ENCODE measurements at regions not wholly inside any gene's neighbourhood (a gene's known extent, or its start where the extent isn't known, plus 50 kb on each side); places are given as distances from the start of the nearest gene placed in this dataset.
"Not testable (repeated sequence)": the region's sequence is repeated elsewhere in the genome, so short reads cannot be mapped to it uniquely, and the experiment has no call there.

DNA sequence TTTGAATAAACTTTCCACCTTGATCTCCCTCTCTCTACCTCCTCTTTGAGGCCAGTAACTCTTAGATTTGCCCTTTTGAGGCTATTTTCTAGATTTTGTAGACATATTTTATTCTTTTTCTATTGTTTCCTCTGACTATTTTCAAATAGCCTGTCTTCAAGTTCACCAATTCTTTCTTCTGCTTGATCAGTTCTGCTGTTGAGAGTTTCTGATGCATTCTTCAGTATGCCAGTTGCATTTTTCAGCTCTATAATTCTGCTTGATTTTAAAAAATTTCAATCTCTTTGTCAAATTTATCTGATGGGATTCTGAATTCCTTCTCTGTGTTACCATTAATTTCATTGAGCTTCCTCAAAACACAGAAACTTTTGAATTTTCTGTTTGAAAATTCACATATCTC is 257.5 kb downstream of the HAPSTR1 start:
- no peak for DNase-seq

DNA sequence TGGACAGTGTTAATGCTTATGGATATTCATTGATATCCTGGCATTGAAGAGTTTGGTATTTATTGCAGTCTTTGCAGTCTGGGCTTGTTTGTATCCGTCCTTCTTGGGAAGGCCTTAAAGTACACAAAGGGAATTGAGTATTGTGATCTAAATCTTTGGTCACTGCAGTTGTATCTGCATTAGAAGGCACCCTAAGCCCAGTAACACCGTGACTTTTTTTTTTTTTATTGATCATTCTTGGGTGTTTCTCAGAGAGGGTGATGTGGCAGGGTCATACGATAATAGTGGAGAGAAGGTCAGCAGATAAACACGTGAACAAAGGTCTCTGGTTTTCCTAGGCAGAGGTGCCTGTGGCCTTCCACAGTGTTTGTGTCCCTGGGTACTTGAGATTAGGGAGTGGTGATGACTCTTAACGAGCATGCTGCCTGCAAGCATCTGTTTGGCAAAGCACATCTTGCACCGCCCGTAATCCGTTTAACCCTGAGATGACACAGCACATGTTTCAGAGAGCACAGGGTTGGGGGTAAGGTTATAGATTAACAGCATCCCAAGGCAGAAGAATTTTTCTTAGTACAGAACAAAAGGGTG is 258.0 kb downstream of the HAPSTR1 start:
- not testable (repeated sequence) for DNase-seq

DNA sequence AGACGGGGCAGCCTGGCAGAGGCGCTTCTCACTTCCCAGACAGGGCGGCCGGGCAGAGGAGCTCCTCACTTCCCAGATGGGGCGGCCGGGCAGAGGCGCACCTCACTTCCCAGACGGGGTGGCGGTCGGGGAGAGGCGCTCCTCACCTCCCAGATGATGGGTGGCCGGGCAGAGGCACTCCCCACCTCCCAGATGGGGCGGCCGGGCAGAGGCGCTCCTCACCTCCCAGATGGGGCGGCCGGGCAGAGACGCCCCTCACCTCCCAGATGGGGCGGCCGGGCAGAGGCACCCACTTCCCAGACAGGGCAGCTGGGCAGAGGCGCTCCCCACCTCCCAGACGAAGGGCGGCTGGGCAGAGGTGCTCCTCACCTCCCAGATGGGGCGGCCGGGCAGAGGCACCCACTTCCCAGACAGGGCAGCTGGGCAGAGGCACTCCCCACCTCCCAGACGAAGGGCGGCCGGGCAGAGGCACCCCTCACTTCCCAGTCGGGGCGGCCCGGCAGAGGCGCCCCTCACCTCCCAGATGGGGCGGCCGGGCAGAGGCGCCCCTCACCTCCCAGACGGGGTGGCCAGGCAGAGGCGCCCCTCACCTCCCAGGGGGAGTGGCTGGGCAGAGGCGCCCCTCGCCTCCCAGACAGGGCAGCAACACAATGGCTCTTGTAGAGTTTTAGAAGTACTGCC is 258.8 kb downstream of the HAPSTR1 start:
- not testable (repeated sequence) for DNase-seq

DNA sequence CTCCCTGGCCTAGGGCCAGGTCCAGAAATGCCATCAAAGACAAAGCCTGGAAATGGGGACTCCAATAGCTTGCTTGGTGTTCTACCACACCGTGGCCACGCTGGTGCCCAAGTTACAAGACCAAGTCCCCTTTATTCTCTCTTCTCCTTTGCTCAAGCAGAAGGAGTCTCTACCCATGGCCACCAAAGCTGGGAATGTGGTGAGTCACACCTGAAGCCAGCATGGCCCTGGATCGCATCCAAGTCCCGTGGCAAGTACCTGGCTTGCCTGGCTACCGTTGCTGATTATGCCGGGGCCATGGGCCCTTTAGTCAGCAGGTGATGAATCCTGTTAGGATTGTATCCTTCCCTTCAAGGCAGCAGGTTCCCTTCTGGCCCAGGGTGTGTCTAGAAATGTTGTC is 260.0 kb downstream of the HAPSTR1 start:
- no peak for DNase-seq

DNA sequence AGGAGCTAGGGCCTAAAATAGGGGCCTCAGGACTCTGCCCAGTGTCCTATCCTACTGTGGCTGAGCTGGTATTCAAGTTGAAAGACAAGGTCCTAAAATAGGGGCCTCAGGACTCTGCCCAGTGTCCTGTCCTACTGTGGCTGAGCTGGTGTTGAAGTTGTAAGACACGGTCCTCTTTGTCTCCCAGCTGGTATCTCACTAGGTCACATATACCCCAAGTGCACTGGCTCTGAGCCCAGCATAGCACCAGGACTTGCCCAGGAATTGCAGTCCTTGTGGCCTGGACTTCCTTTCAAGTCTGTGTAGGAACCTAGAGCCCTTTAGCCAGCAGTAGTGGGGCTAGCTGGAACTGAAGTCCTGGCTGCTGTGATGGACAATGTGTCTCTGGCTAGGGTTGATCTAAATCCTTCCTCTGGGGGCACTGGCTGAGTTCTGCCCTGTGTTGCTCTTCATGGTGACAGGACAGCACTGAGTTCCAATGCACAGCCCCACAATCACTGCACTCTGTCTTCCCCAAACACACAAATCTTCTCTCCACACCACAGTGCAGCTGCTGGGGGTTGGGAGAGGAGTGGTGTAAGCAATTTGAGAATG is 260.5 kb downstream of the HAPSTR1 start:
- no peak for DNase-seq

DNA sequence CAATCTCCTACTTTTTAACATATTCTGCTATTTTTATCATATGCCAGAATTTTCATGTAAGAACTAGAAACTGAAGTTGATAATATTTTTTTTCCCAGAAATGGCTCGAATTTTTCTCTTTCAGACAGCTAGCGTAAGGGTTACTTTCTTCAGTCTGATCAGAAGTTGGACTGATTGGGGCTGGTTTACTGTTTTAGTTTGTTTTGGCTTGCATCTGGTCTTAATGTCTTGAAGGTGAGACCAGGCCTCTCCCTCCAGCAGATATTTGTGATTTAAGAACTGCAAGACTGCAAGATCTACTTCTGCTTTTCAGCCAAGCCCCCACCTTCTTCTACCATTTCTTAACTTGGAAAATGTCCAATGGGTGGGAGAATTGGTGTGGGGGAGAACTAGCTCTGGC is 266.4 kb downstream of the HAPSTR1 start:
- DNase-seq = no peak

DNA sequence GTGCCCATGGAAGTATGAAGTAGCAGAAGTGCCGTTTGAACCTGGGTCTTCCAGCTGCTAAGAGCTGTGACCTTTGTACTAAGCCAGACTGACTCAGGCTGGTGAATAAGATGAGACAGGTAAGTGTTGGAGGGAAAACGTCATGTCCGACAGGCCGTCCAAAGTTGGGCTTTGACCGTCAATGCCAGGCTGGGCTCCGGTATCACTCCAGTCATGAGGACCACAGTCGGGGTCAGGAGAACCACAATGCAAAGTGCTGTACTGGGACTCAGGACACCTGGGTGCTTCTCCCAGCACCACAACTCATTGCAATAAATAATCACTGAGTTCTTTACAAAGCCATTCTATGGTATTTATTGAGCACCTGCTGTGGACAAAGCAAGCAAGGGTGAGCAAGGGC is 268.6 kb downstream of the HAPSTR1 start:
- DNase-seq = no peak

DNA sequence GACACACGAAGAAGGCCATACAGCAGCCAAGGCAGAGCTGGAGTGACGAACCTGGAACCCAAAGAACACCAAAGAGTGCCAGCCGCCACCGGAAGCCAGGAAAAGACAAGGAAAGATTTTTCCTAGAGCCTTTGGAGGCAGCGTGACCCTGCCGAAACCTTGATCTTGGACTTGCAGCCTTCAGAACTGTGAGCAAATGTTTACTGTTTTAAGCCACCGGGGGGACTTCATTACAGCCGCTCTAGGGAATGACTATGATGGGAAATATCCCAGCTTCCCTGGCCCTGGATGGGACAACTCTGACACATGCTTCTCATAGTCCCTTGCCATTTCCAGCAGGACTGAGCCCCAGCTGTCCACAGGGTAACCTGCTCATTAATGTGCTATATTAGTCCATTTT is 270.6 kb downstream of the HAPSTR1 start:
- DNase-seq = no peak

DNA sequence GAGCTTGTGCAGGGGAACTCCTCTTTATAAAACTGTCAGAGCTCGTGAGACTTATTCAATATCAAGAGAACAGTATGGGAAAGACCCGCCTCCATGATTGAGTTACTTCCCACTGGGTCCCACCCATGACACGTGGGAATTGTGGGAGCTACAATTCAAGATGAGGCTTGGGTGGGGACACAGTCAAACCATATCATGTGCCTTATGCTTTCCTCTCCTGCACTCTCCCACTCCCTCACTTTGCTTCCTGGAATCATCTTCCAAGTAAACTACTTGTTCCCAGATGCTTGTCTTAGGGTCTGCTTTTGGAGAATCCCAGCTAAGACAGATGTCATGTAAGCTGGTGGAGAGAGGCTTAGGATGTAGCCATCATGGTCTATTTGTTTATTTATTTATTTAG is 271.2 kb downstream of the HAPSTR1 start:
- DNase-seq = no peak

DNA sequence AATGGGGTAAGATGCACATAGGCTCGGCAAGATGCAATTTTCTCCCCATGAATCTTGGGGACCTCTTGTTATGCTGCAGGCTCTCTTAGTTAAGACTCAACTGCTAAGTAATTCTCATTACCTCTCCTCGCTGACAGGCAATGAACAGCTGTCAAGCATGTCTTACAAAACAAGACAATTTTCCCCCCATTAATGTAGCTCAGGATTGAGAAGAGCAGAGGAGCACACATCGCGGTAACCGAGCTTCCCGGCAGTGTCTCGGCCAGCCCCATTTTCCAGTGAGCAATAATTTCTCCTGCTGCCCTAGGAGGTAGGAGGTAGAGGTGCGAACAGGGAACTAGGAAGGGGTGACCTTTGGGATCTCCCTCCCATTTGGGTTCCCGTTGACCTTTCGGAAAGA is 272.1 kb downstream of the HAPSTR1 start:
- DNase-seq = no peak

DNA sequence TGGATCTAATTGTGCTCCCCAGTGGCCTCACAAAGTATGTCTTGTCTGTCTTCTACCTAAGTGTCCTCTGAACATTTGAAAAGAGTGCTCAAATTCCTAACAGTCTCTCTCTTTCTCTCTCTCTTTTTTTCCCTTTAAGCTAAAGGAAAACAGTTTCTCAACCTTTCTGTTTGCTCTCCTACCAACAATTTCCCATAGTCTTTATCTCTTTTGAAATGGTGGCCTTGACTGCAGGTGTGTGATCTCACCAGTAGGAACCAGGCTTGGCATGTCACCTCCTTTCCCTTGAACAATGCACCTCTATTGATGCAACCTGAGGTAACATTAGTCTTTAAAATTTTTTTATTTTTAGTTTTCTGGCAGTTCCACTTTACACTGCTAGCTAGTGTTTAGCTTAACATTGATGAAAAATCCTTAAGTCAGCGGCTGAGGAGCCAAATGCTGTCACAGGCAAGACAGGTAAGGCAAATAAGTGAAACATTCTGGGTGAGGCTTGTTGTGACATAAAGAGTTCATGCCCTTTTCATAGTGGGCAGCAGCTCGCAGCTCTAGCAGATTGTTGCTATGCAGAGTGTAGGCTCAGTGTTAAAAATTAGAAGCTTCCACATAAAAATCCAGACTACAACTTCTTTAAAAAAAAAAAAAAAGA is 273.4 kb downstream of the HAPSTR1 start:
- no peak for DNase-seq

DNA sequence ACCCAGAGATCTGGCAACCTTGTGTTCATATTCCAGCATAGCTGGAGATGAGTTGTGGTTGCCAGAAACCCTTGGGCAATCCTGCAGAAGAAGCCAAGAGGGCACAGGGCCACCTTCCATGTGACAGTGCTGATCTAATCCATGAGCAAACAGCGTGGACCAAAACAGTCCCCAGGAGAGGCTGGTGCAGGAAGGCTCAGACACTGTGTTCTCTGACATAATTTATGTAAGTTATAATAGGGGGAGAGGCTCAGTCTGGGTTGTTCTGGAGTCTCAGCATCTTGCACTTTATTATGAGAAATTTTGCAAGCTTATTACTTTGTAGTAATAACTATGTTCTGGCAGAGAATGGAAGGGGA is 273.9 kb downstream of the HAPSTR1 start:
- DNase-seq = no peak

DNA sequence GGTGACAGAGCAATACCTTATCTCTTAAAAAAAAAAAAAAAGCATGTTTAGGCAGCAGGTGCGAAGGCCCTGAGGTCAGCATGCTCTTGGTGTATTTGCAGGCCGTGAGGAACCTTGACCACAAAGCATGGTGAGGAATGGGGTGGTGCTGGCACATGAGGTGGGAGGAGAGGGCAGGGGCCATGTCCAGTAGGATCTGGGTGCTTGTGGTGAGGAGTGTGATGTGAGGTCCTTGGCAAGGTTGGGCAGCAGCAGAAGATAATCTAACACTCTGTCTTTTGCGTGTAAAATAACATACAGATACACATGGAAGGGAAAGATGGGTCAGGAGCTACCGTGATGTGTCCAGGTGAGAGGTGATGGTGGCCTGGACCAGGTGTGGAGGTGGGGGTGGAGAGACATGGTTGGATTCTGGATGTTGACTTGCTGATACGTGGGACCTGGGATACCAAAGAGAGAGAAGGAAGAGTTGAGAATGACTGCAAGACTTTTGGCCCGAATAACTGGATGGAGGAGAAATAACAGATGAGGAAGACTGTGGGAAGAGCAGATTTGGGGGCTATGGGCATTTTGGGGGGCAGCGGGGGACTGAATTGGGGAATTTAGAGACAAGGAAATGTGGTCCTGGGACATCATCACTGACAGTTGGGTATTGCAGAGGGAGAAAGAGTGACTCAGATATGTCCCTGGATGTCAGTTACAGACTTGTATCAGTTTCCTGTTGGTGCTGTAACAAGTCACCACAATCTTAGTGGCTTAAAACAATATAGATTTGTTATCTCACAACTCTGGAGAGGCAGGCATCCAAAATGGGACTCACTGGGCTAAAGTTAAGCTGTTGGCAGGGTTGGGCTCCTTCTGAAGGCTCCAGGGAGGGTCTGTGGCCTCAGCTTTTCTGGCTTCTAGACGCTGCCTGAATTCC is 274.9 kb downstream of the HAPSTR1 start:
- DNase-seq = no peak

DNA sequence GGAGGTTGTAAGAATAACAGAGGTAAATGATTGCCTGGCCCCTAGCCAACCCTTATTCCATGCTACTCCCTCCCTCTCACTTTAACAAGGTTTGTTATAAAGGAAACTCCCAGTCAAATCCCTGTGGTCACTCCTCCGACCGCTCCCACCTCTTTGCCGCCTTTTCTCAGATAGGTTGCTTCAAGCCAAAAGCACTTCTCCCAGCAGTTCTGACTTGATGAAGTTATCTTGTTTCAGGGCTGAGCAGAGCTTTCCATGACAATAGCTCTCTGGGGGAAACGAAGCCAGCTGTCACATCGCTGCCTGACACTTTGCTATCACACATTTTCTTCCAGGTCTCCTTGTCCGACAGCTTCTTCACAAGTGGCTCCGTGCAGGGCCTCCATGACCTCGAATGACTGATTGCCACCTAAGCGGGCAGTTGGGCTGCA is 278.6 kb downstream of the HAPSTR1 start:
- DNase-seq = no peak

DNA sequence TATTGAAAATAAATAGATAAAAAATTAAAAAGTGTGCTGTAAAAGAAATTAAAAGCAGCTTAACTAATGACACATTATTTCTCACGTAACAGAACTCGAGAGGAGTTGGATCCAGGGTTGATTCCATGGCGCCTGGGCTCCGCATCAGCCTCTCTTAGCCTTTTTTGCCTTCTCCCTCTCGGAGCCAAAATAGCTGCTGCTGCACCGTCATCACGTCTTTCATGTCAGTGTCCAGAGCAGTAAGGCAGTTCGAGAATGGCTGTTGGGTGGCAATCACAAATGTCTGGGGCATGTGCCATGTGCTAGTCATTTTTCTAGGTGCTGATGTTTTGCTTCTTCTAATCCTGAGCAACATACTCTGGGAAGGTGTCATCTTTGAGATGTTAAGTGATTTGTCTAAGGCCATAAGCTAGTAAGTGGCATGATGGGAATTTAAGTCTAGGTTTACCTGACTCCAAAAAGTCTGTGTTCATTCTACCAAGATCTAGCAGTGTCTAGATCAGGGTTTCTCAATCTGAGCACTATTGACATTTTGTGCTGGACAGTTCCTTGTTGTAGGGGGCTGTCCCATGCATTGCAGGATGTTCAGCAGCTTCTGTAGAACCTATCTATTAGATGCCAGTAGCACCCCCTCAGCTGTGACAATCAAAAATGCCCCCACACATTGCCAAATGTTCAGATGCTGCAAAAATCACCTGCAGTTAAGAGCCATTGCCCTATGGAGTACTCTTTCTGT is 280.4 kb downstream of the HAPSTR1 start:
- no peak for DNase-seq

DNA sequence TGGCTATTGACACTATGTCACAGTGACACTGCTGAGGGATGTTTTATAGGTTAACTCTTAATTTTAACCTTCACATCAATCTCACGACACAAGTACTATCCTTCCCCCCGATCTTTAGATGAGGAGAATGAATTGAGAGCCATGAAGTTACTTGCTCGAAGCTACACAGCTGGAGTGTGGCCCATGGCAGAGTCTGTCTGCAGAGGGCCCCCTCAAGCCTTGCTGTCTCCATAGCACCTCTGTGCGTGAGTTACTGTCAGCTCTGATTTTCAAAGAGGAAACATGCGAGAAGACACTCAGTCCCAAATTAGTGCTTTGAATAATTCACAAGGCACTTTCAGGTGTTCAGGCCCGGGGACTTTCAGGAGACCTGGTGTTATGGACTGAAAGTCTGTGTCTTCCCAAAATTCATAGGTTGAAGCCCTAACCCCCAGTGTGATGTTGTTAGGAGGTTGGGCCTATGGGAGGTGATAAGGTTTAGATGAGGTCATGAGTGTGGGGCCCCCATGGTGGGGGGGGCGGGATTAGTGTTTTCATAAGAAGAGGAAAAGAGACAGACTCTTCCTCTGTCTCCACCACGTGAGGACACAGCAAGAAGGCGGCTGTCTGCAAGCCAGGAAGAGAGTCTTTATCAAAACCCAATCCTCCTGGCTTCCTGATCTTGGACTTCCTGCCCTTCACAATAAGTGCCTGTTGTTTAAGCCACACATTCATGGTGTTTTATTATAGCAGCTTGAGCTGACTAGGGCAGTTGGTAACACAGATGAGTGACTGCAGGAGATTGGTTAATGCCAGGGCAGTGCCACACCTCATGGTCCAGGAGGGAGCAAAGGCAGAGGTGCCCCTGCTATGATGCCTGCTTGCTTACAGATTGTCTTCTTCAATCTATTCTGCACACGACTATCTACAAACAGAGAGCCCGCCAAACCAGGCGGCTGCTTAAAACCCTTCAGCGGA is 281.8 kb downstream of the HAPSTR1 start:
- no peak for DNase-seq

DNA sequence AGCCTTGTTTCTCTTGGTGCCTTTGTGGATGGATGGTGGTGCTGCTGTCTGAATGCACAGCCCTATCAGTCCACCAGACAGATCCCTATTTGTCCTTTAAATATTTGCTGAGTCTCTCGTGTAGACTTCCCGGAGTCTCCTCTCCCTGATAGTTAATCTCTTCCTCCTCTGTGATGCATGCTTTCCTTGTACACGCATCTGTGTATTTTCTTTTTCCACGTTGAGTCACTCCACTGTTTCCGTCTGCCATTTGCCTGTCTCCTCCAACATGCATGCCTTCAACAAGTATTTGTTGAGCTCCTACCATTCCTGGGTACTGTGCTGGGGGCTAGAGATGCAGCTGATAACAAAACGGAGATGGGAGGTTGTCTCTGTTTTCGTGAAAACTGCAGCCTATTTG is 282.6 kb downstream of the HAPSTR1 start:
- DNase-seq = no peak

DNA sequence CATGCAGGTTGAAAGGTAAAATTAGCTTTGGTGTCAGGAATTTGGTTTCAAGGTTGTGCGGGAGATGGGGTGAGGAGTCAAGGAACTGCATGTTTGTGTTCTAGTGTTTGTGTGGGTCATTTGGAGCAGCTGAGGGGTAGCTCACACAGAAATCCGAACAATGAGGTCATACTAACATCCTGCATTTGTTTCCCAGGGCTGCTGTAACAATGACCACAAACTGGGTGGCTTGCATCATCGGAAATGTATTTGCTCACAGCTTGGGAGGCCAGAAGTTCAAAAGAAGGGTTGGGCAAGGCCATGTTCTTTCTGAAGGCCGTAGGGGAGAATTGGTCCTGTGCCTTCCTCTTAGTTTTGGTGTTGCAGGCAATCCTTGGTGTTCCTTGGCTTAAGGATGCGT is 287.4 kb downstream of the HAPSTR1 start:
- no peak for DNase-seq

DNA sequence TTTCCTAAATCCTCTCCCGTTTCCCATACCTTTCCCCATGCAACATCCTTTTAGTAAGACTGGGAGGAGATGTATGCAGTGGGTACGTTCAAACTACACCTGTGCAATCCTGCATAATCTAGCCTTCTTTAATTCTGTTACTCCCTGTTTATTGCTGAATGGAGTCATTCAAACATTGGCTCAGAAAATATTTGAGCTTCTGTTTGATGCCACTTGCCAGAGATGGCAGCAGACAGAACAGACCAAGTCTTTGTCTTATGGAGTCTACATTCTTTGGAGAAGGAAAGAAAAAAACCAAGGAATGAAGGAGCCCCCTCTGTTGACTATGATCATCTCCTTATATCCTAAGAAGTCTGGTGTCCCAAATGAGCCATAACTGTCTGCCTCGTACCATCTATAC is 288.8 kb downstream of the HAPSTR1 start:
- no peak for DNase-seq

DNA sequence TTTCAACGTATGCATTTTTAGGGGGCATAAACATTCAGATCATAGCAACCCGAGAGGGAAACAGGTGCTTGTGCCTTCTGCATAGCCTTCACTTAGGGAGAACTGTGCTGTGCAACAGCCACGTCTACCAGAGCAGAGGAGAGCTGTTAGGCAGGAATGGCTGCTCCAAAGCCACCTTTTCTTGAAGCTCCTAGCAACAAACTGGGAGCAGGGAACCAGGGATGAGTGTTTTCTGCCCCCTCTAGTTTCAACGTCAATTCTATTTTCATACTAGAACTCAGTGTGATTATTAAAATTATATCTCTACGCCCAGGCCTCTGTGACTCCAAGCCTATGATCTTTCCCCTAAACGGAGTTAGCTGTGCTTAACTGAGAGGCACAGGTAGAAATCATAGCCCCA is 290.0 kb downstream of the HAPSTR1 start:
- DNase-seq = no peak

DNA sequence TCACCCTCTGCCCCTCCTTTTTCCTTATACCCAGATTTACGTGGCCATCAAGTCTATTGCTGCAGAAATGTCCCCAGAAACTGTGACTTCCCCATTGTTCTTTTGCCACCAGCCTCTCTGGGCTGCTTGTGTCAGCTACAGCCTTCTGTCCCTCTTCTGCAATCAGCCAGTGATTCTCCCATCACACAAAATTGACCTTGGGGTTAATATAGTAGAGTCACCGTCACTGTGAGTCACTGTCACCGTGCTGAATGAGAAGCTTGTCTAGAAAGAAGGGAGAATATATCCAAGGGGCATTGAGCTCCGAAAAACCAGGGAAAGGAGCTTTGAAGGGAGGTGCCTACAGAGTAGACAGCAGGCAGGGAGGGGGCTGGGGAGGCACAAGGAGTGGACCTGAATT is 290.5 kb downstream of the HAPSTR1 start:
- no peak for DNase-seq
